Mesenchymal stem cell (in vitro differentiated cells and primary cell): ENCODE measurements at regions not wholly inside any gene's neighbourhood (a gene's known extent, or its start where the extent isn't known, plus 50 kb on each side); places are given as distances from the start of the nearest gene placed in this dataset.

Source experiments
- DNase-seq: peaks from one replicate; pipeline ENCODE4 v3.0.0-alpha.2; 2013
- H2AFZ ChIP-seq: one replicate; pipeline ENCODE4 v1.6.1; 2013; ENCODE audit warnings: low read depth, mild to moderate bottlenecking, control low read depth, inconsistent platforms, low read length, moderate library complexity
- H2AK5ac ChIP-seq: 2 replicates; pipeline ENCODE4 v1.6.1; 2013; ENCODE audit warnings: low read length, moderate library complexity, mild to moderate bottlenecking, inconsistent platforms; ENCODE audit not compliant: severe bottlenecking
- H2BK120ac ChIP-seq: one replicate; pipeline ENCODE4 v1.6.1; 2013; ENCODE audit warnings: low read depth, mild to moderate bottlenecking, inconsistent platforms, low read length, moderate library complexity
- H2BK12ac ChIP-seq, 2 experiments: one replicate each; pipeline ENCODE4 v1.6.1; 2013; ENCODE audit warnings: inconsistent platforms in 2 of 2, low read length in 2 of 2, mild to moderate bottlenecking in 2 of 2, moderate library complexity in 2 of 2, control low read depth in 1 of 2
- H2BK15ac ChIP-seq: one replicate; pipeline ENCODE4 v1.6.1; 2013; ENCODE audit warnings: mild to moderate bottlenecking, low read depth, inconsistent platforms; ENCODE audit not compliant: poor library complexity, severe bottlenecking
- H2BK5ac ChIP-seq: 2 replicates; pipeline ENCODE4 v1.6.1; 2013; ENCODE audit warnings: low read depth, mild to moderate bottlenecking, low read length, control low read depth, inconsistent platforms; ENCODE audit not compliant: poor library complexity, severe bottlenecking
- H3K14ac ChIP-seq, 2 experiments: one replicate each; pipeline ENCODE4 v1.6.1; 2013; ENCODE audit warnings: inconsistent platforms in 2 of 2, low read length in 2 of 2, control low read depth in 1 of 2, mild to moderate bottlenecking in 1 of 2, moderate library complexity in 1 of 2
- H3K18ac ChIP-seq, 2 experiments: one replicate each; pipeline ENCODE4 v1.6.1; 2013; ENCODE audit warnings: inconsistent platforms in 2 of 2, low read length in 2 of 2, control low read depth in 1 of 2, low read depth in 1 of 2, mild to moderate bottlenecking in 1 of 2
- H3K23ac ChIP-seq, 2 experiments: one replicate each; pipeline ENCODE4 v1.6.1; 2013; ENCODE audit warnings: inconsistent platforms in 2 of 2, low read length in 2 of 2, mild to moderate bottlenecking in 2 of 2, moderate library complexity in 2 of 2, control low read depth in 1 of 2
- H3K27ac ChIP-seq: 2 replicates; pipeline ENCODE4 v1.5.1; 2013; ENCODE audit warnings: mild to moderate bottlenecking, moderate library complexity, low read length, control low read depth, inconsistent platforms; ENCODE audit not compliant: poor library complexity, severe bottlenecking
- H3K27me3 ChIP-seq, 2 experiments: 2 replicates each; pipeline versions ENCODE4 v1.6.1 to v1.7.0; 2013; ENCODE audit warnings: low read length in 2 of 2, mild to moderate bottlenecking in 2 of 2, moderate library complexity in 2 of 2, control low read depth in 1 of 2, inconsistent platforms in 1 of 2; ENCODE audit not compliant: control insufficient read depth in 1 of 2, insufficient read depth in 1 of 2
- H3K36me3 ChIP-seq, 2 experiments: 2 replicates each; pipeline versions ENCODE4 v1.6.1 to v1.7.0; 2013; ENCODE audit warnings: low read length in 2 of 2, control low read depth in 1 of 2, inconsistent platforms in 1 of 2, low read depth in 1 of 2, mild to moderate bottlenecking in 1 of 2; ENCODE audit not compliant: insufficient read depth in 2 of 2, control insufficient read depth in 1 of 2
- H3K4ac ChIP-seq, 2 experiments: one replicate each; pipeline ENCODE4 v1.6.1; 2013; ENCODE audit warnings: inconsistent platforms in 2 of 2, low read length in 2 of 2, mild to moderate bottlenecking in 2 of 2, moderate library complexity in 2 of 2, control low read depth in 1 of 2, low read depth in 1 of 2
- H3K4me1 ChIP-seq: 2 replicates; pipeline ENCODE4 v1.6.1; 2013; ENCODE audit warnings: low read depth, low read length, control low read depth; ENCODE audit not compliant: control insufficient read depth, insufficient read depth
- H3K4me2 ChIP-seq: 2 replicates; pipeline ENCODE4 v1.6.1; 2013; ENCODE audit warnings: low read length, mild to moderate bottlenecking, inconsistent platforms; ENCODE audit not compliant: poor library complexity, severe bottlenecking
- H3K4me3 ChIP-seq, 2 experiments: 2 replicates each; pipeline versions ENCODE4 v1.5.1 to v1.7.0; 2013; ENCODE audit warnings: low read length in 2 of 2, mild to moderate bottlenecking in 2 of 2, control low read depth in 1 of 2, low read depth in 1 of 2; ENCODE audit not compliant: insufficient read depth in 1 of 2
- H3K79me1 ChIP-seq: replicated peaks from 2 replicates; pipeline ENCODE4 v1.6.1; 2013; ENCODE audit warnings: mild to moderate bottlenecking, control low read depth, low read length, inconsistent platforms; ENCODE audit not compliant: poor library complexity, severe bottlenecking
- H3K9ac ChIP-seq: 2 replicates; pipeline ENCODE4 v1.7.0; 2013; ENCODE audit warnings: mild to moderate bottlenecking, low read length, moderate library complexity
- H3K9me3 ChIP-seq: 2 replicates; pipeline ENCODE4 v1.7.0; 2013; ENCODE audit warnings: mild to moderate bottlenecking, low read length; ENCODE audit not compliant: control insufficient read depth
- H4K8ac ChIP-seq: one replicate; pipeline ENCODE4 v1.6.1; 2013; ENCODE audit warnings: inconsistent platforms, mild to moderate bottlenecking, low read length, moderate library complexity
- H4K91ac ChIP-seq: one replicate; pipeline ENCODE4 v1.6.1; 2013; ENCODE audit warnings: mild to moderate bottlenecking, low read length, inconsistent platforms
- WGBS: methylation state at CpG from one replicate; pipeline ENCODE4 v1.1.7; 2013; ENCODE audit warnings: mixed read lengths; 5-methylcytosine and 5-hydroxymethylcytosine counted together

DNA sequence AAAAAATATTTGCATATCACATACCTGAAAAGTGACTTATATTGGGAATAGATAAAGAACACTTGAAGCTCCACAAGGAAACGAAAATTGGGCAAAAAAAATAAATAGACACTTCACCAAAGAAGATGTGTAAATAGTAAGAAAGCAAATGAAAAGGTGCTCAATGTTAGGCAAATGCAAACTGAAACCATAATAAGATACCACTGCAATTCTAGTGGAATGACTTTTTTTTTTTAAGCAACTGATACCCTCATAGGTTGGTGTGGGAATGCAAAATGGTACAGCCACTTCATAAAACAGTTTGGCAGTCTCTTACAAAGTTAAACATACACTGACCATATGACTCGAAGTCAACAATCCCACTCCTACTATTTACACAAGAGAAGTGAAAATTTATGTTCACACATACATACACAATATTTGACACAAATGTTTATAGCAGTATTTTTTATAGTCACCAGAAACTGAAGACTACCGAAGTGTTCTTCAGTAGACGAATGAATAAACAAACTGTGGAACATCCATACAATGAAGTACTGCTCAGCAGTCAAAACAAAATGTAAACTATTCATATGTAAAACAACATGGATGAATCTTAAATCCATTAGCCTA, 176.3 kb downstream of the ZMAT3 start:
- Histone ChIP-seq H2BK15ac (no peak overlapping the region), H3K18ac (no peak overlapping the region), H3K79me1 (no peaks in the 10 kb centered on the region), H3K14ac (no peak overlapping the region), H3K4me2 (no peak overlapping the region), H2BK120ac (no peak overlapping the region), H3K4me3 (no peak overlapping the region), H3K36me3 (no peaks in the 10 kb centered on the region), H2AFZ (no peak overlapping the region), H3K27me3 (no peaks in the 10 kb centered on the region), H3K4me1 (no peaks in the 10 kb centered on the region), H4K91ac (no peak overlapping the region), H3K23ac (no peak overlapping the region), H2BK5ac (no peak overlapping the region), H3K27ac (no peak overlapping the region), H2BK12ac (no peak overlapping the region), H3K9ac (no peak overlapping the region), H3K4ac (no peak overlapping the region), H2AK5ac (no peak overlapping the region), H3K9me3 (peaks cover 7% of the 10 kb centered on the region), H4K8ac (no peak overlapping the region)
- 40% methylated on average over 1 of the region's 4 CpGs for WGBS
- no peak for DNase-seq
